ENCODE measurements at regions not wholly inside any gene's neighbourhood (a gene's known extent, or its start where the extent isn't known, plus 50 kb on each side); places are given as distances from the start of the nearest gene placed in this dataset.

DNA sequence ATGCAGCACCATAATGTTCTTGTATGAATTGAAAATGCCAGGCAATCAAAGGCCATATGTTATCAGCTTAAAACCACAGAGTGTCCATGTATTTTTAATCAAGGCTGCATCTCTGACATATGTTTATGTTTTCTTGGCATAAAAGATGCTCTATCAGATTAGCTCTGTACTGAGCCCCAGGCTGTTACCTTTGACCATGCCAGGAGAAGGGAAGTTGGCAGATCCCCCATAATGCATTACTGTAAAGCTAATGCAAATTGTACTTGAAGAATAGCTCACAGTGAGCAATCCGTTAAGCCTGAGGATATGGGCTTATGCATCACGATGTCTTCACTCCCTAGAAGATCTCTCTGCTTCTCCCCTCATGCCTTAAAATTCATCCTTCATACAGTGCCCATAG is 414.4 kb downstream of the BRINP1 start:
- TF ChIP-seq, protein P1, sequence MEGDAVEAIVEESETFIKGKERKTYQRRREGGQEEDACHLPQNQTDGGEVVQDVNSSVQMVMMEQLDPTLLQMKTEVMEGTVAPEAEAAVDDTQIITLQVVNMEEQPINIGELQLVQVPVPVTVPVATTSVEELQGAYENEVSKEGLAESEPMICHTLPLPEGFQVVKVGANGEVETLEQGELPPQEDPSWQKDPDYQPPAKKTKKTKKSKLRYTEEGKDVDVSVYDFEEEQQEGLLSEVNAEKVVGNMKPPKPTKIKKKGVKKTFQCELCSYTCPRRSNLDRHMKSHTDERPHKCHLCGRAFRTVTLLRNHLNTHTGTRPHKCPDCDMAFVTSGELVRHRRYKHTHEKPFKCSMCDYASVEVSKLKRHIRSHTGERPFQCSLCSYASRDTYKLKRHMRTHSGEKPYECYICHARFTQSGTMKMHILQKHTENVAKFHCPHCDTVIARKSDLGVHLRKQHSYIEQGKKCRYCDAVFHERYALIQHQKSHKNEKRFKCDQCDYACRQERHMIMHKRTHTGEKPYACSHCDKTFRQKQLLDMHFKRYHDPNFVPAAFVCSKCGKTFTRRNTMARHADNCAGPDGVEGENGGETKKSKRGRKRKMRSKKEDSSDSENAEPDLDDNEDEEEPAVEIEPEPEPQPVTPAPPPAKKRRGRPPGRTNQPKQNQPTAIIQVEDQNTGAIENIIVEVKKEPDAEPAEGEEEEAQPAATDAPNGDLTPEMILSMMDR (optimal IDR thresholded peaks at IDR 0.05 in 1 of 3, IDR thresholded peaks at IDR 0.05 in 1 of 3, conservative IDR thresholded peaks at IDR 0.05 in 1 of 3; ENCODE audit: extremely low read depth in 1 of 3, insufficient read depth in 2 of 3, low read length in 3 of 3): no peak
- TF ChIP-seq EZH2 (IDR thresholded peaks at IDR 0.05; ENCODE audit: low read length): no peak
